Astrocyte of the cerebellum (primary cell): ENCODE measurements at regions not wholly inside any gene's neighbourhood (a gene's known extent, or its start where the extent isn't known, plus 50 kb on each side); places are given as distances from the start of the nearest gene placed in this dataset.

Experiments
- DNase-seq: peaks from one replicate; pipeline ENCODE4 v3.0.0-alpha.2; 2011; ENCODE audit warnings: low read depth
- H3K4me3 ChIP-seq: 2 replicates; pipeline ENCODE4 v1.5.1; 2011; ENCODE audit warnings: mild to moderate bottlenecking, low read depth, low read length, moderate library complexity
- CTCF ChIP-seq: IDR thresholded peaks from 2 replicates; pipeline ENCODE4 v1.5.1; 2012; ENCODE audit warnings: low read length, low read depth, moderate library complexity, mild to moderate bottlenecking; ENCODE audit errors: missing control alignments
- in situ Hi-C: cut with HindIII; loops from 2 replicates; pipeline ENCODE4 v1.10.0; 2017; ENCODE audit warnings: low sequenced_read_pairs

- no peak overlapping the region for H3K4me3 ChIP-seq
- DNase-seq = no peak
- no peak for TF ChIP-seq CTCF
- in situ Hi-C loops = loop anchor here (25.0 kb wide), 1 partner anchor 503 kb away; no protein-coding TSS in a partner anchor
These were observed 267.7 kb upstream of the NFE2L3 start for GRCh38 chr7:25884265-25884828.

GRCh38 chr7:25885057-25885576 is 266.9 kb upstream of the NFE2L3 start:
- in situ Hi-C loops = loop anchor here (25.0 kb wide), 1 partner anchor 502 kb away; no protein-coding TSS in a partner anchor
- no peak for TF ChIP-seq CTCF
- no peak for DNase-seq
- no peak overlapping the region for H3K4me3 ChIP-seq

GRCh38 chr7:25886387-25887240 is 265.4 kb upstream of the NFE2L3 start:
- H3K4me3 ChIP-seq = no peak overlapping the region
- no peak for DNase-seq
- in situ Hi-C loops = loop anchor here (25.0 kb wide), 1 partner anchor 501 kb away; no protein-coding TSS in a partner anchor
- TF ChIP-seq CTCF = no peak

DNA sequence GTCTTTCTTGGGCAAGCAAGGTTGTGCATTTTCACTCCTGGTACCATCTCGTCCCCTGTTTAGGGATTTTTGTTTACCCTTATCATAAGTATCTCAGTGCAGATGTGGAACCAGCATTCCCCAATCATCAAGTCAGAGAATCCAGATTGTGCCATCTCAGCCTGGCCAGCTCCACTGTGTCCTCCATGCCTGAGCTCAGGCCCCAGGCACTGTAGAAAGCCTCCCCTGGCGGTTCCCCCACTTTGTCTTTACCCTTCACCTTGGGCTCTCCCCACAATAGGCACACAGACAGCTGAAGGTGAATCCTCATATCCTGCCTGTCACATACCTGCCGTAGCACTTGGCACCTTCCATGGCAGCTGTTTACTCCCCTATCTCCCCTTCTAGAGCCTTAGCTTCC is 264.7 kb upstream of the NFE2L3 start:
- in situ Hi-C loops = loop anchor here (25.0 kb wide), 1 partner anchor 500 kb away; no protein-coding TSS in a partner anchor
- TF ChIP-seq CTCF = no peak
- H3K4me3 ChIP-seq = no peak overlapping the region
- DNase-seq = no peak

DNA sequence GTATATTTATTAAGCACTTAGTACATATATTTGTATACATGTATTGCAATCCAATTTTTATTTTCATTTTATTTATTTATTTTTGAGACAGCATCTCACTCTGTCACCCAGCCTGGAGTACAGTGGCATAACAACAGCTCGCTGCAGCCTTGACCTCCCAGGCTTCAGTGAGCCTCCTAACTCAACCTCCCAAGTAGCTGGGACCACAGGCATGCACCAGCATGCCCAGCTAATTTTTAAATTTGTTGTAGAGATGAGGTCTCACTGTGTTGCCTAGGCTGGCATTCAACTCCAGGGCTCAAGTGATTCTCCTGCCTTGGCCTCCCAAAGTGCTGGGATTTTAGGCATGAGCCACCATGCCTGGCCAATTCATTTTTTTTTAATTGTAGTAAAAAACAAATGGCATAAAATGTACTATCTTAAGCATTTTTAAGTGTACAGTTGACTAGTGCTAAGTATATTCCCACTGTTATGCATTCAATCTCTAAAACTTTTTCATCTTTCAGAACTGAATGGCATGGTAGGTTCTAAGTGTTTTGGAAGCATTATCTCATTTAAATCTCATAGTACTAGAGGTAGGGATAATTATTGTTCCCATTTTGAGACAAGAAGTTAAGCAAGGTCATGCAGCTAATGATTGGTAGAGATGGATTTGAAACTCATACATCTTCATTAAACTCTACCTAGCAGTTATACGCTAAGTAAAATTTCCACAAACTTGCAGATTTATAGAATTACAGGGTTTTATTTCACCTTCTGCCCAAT is 264.0 kb upstream of the NFE2L3 start:
- DNase-seq = no peak
- in situ Hi-C loops = loop anchor here (25.0 kb wide), 1 partner anchor 499 kb away; no protein-coding TSS in a partner anchor
- no peak for TF ChIP-seq CTCF
- no peak overlapping the region for H3K4me3 ChIP-seq

- no peak for TF ChIP-seq CTCF
- in situ Hi-C loops = loop anchor here (25.0 kb wide), 1 partner anchor 498 kb away; no protein-coding TSS in a partner anchor
- no peak for DNase-seq
- H3K4me3 ChIP-seq = no peak overlapping the region
These were observed 262.2 kb upstream of the NFE2L3 start for GRCh38 chr7:25889765-25890164.
